K562 (cell line): ENCODE measurements at regions not wholly inside any gene's neighbourhood (a gene's known extent, or its start where the extent isn't known, plus 50 kb on each side); places are given as distances from the start of the nearest gene placed in this dataset.

Experiments
- ATAC-seq: fragments of 200-7000 bp; cut with Tn5 transposase; 3 replicates; pipeline ENCODE4 v1.9.1; 2020; ENCODE audit warnings: moderate library complexity
- BruUV-seq: library from RNA; stranded (reverse); fragments of 400-500 nt; replicated peaks from 2 replicates; lab custom pipeline; 2021; lab: Mats Ljungman, UMichigan
- CTCF ChIA-PET: fragments of 300-600 bp; formaldehyde crosslinking; extraction: SDS; loops from one replicate; lab custom pipeline; 2021; ENCODE audit warnings: low intra/inter-chr PET ratio; lab: Yijun Ruan, JAX
- POLR2A ChIA-PET: fragments of 300-600, 350-650 bp; sonication (Branson Sonifier 250); formaldehyde crosslinking; extraction: SDS; loops from one replicate; lab custom pipeline; 2021; ENCODE audit warnings: antibody characterized with exemption, inconsistent platforms; lab: Yijun Ruan, JAX
- DNase-seq, 4 experiments: peaks; one replicate each; pipeline versions ENCODE4 v3.0.0 to v3.0.0-alpha.2; 2011 to 2018; ENCODE audit warnings: low spot score in 3 of 4, mixed read lengths in 3 of 4; ENCODE audit errors: extremely low read depth in 1 of 4
- FAIRE-seq: peaks from 2 replicates; lab custom pipeline; 2011; peaks lifted over from hg19 to GRCh38; lab: Jason Lieb, UNC
- H2AFZ ChIP-seq: 2 replicates; pipeline ENCODE4 v1.6.0; 2011; ENCODE audit warnings: low read depth, low read length, control low read depth, inconsistent platforms
- H3K27ac ChIP-seq: fragments of 200-600 bp; 3 replicates; pipeline ENCODE4 v1.8.0; 2011; ENCODE audit warnings: low read depth, mild to moderate bottlenecking, control low read depth, inconsistent platforms, low read length, moderate library complexity, mixed read lengths; ENCODE audit errors: extremely low read depth
- H3K27me3 ChIP-seq, 2 experiments: fragments of 300-600 bp in 1 of 2; 2 replicates in 1 of 2; 3 replicates in 1 of 2; pipeline versions ENCODE4 v1.6.0 to v1.8.0; 2011; ENCODE audit warnings: inconsistent platforms in 2 of 2, low read length in 2 of 2, mild to moderate bottlenecking in 1 of 2, mixed read lengths in 1 of 2, moderate library complexity in 1 of 2; ENCODE audit not compliant: control insufficient read depth in 2 of 2, insufficient read depth in 2 of 2
- H3K36me3 ChIP-seq: fragments of 300-600 bp; 3 replicates; pipeline ENCODE4 v1.8.0; 2011; ENCODE audit warnings: mild to moderate bottlenecking, low read length, inconsistent platforms; ENCODE audit not compliant: control insufficient read depth, insufficient read depth
- H3K4me1 ChIP-seq, 2 experiments: fragments of 200-600 bp in 1 of 2; replicated peaks in 1 of 2; 2 replicates in 1 of 2; 3 replicates in 1 of 2; pipeline versions ENCODE4 v1.5.1 to v1.8.0; 2011; ENCODE audit warnings: inconsistent platforms in 2 of 2, low read length in 2 of 2, mild to moderate bottlenecking in 1 of 2, mixed read lengths in 1 of 2, moderate library complexity in 1 of 2; ENCODE audit not compliant: control insufficient read depth in 2 of 2, insufficient read depth in 2 of 2
- H3K4me2 ChIP-seq: 2 replicates; pipeline ENCODE4 v1.6.1; 2011; ENCODE audit warnings: low read length, control low read depth, inconsistent platforms, mixed read lengths; ENCODE audit not compliant: insufficient read depth
- H3K4me3 ChIP-seq: fragments of 200-600 bp; sonication (generic), shearing (Covaris generic); 2 replicates; pipeline ENCODE4 v1.5.1; 2016; ENCODE audit warnings: control low read depth, inconsistent platforms
- H3K79me2 ChIP-seq: fragments of 200-600 bp; 3 replicates; pipeline ENCODE4 v1.8.0; 2011; ENCODE audit warnings: low read length, inconsistent platforms; ENCODE audit not compliant: control insufficient read depth, insufficient read depth
- H3K9ac ChIP-seq, 2 experiments: 2 replicates each; pipeline versions ENCODE4 v1.6.0 to v1.6.1; 2011; ENCODE audit warnings: low read depth in 2 of 2, low read length in 2 of 2, control low read depth in 1 of 2, inconsistent platforms in 1 of 2, mild to moderate bottlenecking in 1 of 2, mixed read lengths in 1 of 2; ENCODE audit not compliant: insufficient read depth in 1 of 2
- H3K9me1 ChIP-seq: one replicate; pipeline ENCODE4 v1.6.0; 2011; ENCODE audit warnings: inconsistent platforms, mild to moderate bottlenecking, low read length, moderate library complexity; ENCODE audit not compliant: control insufficient read depth, insufficient read depth
- H3K9me3 ChIP-seq: replicated peaks from 2 replicates; pipeline ENCODE4 v1.5.1; 2011; ENCODE audit warnings: low read depth, low read length, inconsistent platforms; ENCODE audit not compliant: control insufficient read depth, insufficient read depth
- H4K20me1 ChIP-seq: replicated peaks from 2 replicates; pipeline ENCODE4 v1.6.1; 2011; ENCODE audit warnings: low read length, inconsistent platforms, mixed read lengths; ENCODE audit not compliant: control insufficient read depth, insufficient read depth
- DACH1 ChIP-seq: fragments of 450-650 bp; IDR thresholded peaks from 2 replicates; pipeline ENCODE4 v1.6.1; 2018; ENCODE audit not compliant: partially characterized antibody
- ELK3 ChIP-seq: fragments of 450-650 bp; formaldehyde crosslinking; IDR thresholded peaks from 2 replicates; pipeline ENCODE4 v1.4.0; 2020; ENCODE audit warnings: mild to moderate bottlenecking
- EWSR1 ChIP-seq: fragments of 450-650 bp; IDR thresholded peaks from 2 replicates; pipeline ENCODE4 v1.6.1; 2018; ENCODE audit warnings: borderline replicate concordance, mild to moderate bottlenecking, low read depth, moderate library complexity; ENCODE audit not compliant: partially characterized antibody
- FOXM1 ChIP-seq, 2 experiments: fragments of 450-650 bp in 1 of 2; sonication (generic) in 1 of 2; formaldehyde crosslinking in 1 of 2; IDR thresholded peaks; 2 replicates each; pipeline versions ENCODE4 v1.6.1 to v1.9.0; 2017 to 2022; ENCODE audit warnings: low read depth in 2 of 2, mild to moderate bottlenecking in 2 of 2, missing genetic modification reagents in 1 of 2, moderate library complexity in 1 of 2
- HNRNPK ChIP-seq: fragments of 200-400 bp; formaldehyde crosslinking; IDR thresholded peaks from one replicate; pipeline ENCODE4 v1.6.1; 2018; ENCODE audit warnings: mild to moderate bottlenecking, low read depth, low read length; ENCODE audit not compliant: poor library complexity, severe bottlenecking
- MLX ChIP-seq, 2 experiments: fragments of 450-650 bp in 1 of 2; sonication (generic) in 1 of 2; formaldehyde crosslinking; conservative IDR thresholded peaks; 2 replicates each; pipeline versions ENCODE4 v1.4.0 to v1.8.1; 2020 to 2022; ENCODE audit warnings: mild to moderate bottlenecking in 1 of 2, missing genetic modification reagents in 1 of 2
- PCBP1 ChIP-seq: fragments of 200-400 bp; formaldehyde crosslinking; IDR thresholded peaks from 2 replicates; pipeline ENCODE4 v1.6.1; 2018; ENCODE audit warnings: mild to moderate bottlenecking, low read depth, low read length; ENCODE audit not compliant: poor library complexity, severe bottlenecking
- PCBP2 ChIP-seq: fragments of 200-400 bp; formaldehyde crosslinking; IDR thresholded peaks from 2 replicates; pipeline ENCODE4 v1.6.1; 2018; ENCODE audit warnings: low read length, low read depth, mild to moderate bottlenecking, moderate library complexity; ENCODE audit not compliant: poor library complexity, severe bottlenecking
- RBM17 ChIP-seq: fragments of 200-400 bp; formaldehyde crosslinking; IDR thresholded peaks from 2 replicates; pipeline ENCODE4 v1.6.1; 2017; ENCODE audit warnings: low read depth, mild to moderate bottlenecking, low read length, borderline replicate concordance
- RUNX1 ChIP-seq: sonication (generic); IDR thresholded peaks from 2 replicates; pipeline ENCODE4 v1.6.1; 2016; ENCODE audit warnings: antibody characterized with exemption, low read depth
- SIX5 ChIP-seq, 2 experiments: IDR thresholded peaks; 2 replicates each; pipeline ENCODE4 v1.6.1; 2011; ENCODE audit warnings: low read length in 2 of 2, borderline replicate concordance in 1 of 2, low read depth in 1 of 2, mild to moderate bottlenecking in 1 of 2, moderate library complexity in 1 of 2; ENCODE audit not compliant: insufficient read depth in 1 of 2
- ZNF583 ChIP-seq: fragments of 250-450 bp; sonication (Bioruptor Pico); IDR thresholded peaks from 2 replicates; pipeline ENCODE4 v1.4.0; 2020
- WGBS: fragments of 100-300 bp; shearing (Covaris generic); methylation state at CpG from one replicate; pipeline ENCODE4 v1.1.6; 2016; ENCODE audit warnings: low coverage, mixed read lengths; ENCODE audit not compliant: insufficient coverage; ENCODE audit errors: missing lambda C conversion rate; 5-methylcytosine and 5-hydroxymethylcytosine counted together
- in situ Hi-C: fragments of 300-500 bp; cut with MboI; formaldehyde crosslinking; loops from 4 replicates; pipeline ENCODE4 v1.15.0; 2018; ENCODE audit warnings: inconsistent platforms, mixed read lengths
- intact Hi-C: fragments of 100-400 bp; cut with micrococcal nuclease; formaldehyde crosslinking; loops from 2 replicates; pipeline ENCODE4 v1.14.2; 2022
- TF ChIP-seq, protein P1 (sequence below), 2 experiments: fragments of 250-450 bp in 1 of 2; fragments of 450-650 bp in 1 of 2; sonication (Bioruptor Pico) in 1 of 2; IDR thresholded peaks; 2 replicates each; pipeline versions ENCODE4 v1.6.1 to v1.8.0; 2016 to 2021; ENCODE audit warnings: mild to moderate bottlenecking in 2 of 2, moderate library complexity in 2 of 2, missing compliant biosample characterization in 1 of 2, missing genetic modification characterization in 1 of 2

DNA sequence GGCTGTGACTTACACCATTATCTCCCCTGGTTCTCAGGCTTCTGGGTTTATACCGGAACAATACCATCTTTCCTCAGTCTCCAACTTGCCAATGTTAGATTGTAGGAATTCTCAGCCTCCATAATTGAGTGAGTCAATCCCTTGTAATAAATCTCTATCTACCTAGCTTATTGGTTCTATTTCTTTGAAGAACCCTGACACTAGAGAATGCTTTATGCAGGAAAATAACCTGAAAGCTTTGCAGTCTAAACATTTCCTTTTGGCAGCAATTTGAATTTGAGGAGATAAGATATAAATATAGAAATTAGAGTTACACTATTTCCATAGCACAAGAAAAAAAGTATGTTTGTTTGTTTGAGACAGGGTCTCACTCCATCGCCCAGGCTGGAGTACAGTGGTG is 278.1 kb upstream of the CDH18 start:
- in situ Hi-C loops = no loop called here
- ChIA-PET POLR2A (interaction anchor here (0.8 kb wide), 1 partner anchor 1137 kb away, joined by 3 read pairs; no protein-coding TSS in a partner anchor), CTCF (no interaction called here)
- WGBS = 0% methylated on average over 2 of the region's 2 CpGs
- TF ChIP-seq RUNX1 (no peak), RBM17 (no peak), FOXM1 (IDR thresholded peaks at IDR 0.05; ENCODE audit: low read depth) (no peak), FOXM1 (CRISPR knock-in tag; IDR thresholded peaks at IDR 0.05; ENCODE audit: low read depth) (no peak), DACH1 (no peak), MLX (CRISPR knock-in tag; conservative IDR thresholded peaks at IDR 0.05) (no peak), ZNF583 (no peak)
- Histone ChIP-seq H3K36me3 (no peaks in the 10 kb centered on the region), H3K27me3 (no peaks in the 10 kb centered on the region), H2AFZ (no peak overlapping the region), H3K79me2 (no peaks in the 10 kb centered on the region), H3K4me1 (no peaks in the 10 kb centered on the region), H4K20me1 (no peaks in the 10 kb centered on the region), H3K9ac (no peak overlapping the region), H3K9me3 (no peaks in the 10 kb centered on the region; the same call in none of the 2 replicates), H3K27ac (no peak overlapping the region), H3K4me3 (no peak overlapping the region), H3K9me1 (no peaks in the 10 kb centered on the region), H3K4me2 (no peak overlapping the region)
- intact Hi-C loops = no loop called here
- no TSS peak for BruUV-seq
- FAIRE-seq = no peak
- DNase-seq = no peak
- no peak for ATAC-seq

DNA sequence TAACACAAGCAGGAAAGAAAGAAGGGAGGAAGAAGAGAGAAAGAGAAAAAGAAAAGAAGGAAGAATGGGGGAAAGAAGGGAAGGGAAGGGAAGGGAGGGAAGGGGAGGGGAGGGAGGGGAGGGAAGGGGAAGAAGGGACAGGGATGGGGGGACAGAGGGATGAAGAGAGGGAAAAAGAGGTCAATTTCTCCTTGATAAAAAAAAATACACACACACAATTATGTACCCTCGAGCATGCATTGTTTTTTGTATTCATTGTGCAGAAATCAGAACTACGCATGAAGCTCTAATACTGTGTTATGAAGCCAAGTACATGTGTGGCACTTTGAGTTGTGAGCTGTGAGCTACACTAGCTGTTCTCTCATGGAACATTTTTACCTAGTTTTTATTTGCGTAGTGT is 274.9 kb upstream of the CDH18 start:
- Histone ChIP-seq H4K20me1 (no peaks in the 10 kb centered on the region), H3K36me3 (no peaks in the 10 kb centered on the region), H3K27me3 (no peaks in the 10 kb centered on the region)
- in situ Hi-C loops = no loop called here
- WGBS = 5% methylated on average over 3 of the region's 3 CpGs
- ATAC-seq = no peak
- TF ChIP-seq PCBP2 = peak; percentile 73
- peak; percentile 78 for TF ChIP-seq HNRNPK
- TF ChIP-seq SIX5 (IDR thresholded peaks at IDR 0.05; ENCODE audit: borderline replicate concordance in 1 of 2, insufficient read depth in 1 of 2, low read depth in 1 of 2, low read length in 2 of 2) = no peak
- no peak for TF ChIP-seq EWSR1
- TF ChIP-seq ELK3 (CRISPR knock-in tag) = no peak
- TF ChIP-seq PCBP1 = peak; percentile 29
- TF ChIP-seq, protein P1, sequence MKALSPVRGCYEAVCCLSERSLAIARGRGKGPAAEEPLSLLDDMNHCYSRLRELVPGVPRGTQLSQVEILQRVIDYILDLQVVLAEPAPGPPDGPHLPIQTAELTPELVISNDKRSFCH (CRISPR knock-in tag; IDR thresholded peaks at IDR 0.05) = no peak
- TF ChIP-seq, protein P1 (tag; IDR thresholded peaks at IDR 0.05) = no peak
- TF ChIP-seq, all 486 proteins: peak for 3
- Histone ChIP-seq H3K9ac (no peak overlapping the region), H3K27ac (no peak overlapping the region), H3K4me2 (no peak overlapping the region), H3K4me1 (no peaks in the 10 kb centered on the region), H3K9me1 (no peaks in the 10 kb centered on the region), H3K79me2 (no peaks in the 10 kb centered on the region), H3K4me3 (no peak overlapping the region), H3K9me3 (no peaks in the 10 kb centered on the region; the same call in none of the 2 replicates), H2AFZ (no peak overlapping the region)
- FAIRE-seq (no peak), DNase-seq (no peak)
- intact Hi-C loops = no loop called here
- BruUV-seq = no TSS peak
- CTCF ChIA-PET = no interaction called here
- POLR2A ChIA-PET = no interaction called here
